Muscle layer of duodenum (tissue), 2 donors: ENCODE measurements at regions not wholly inside any gene's neighbourhood (a gene's known extent, or its start where the extent isn't known, plus 50 kb on each side); places are given as distances from the start of the nearest gene placed in this dataset.

ENCODE experiments used
- H3K27ac ChIP-seq: one replicate; pipeline ENCODE4 v1.7.0; 2013; ENCODE audit warnings: mild to moderate bottlenecking, low read length
- H3K27me3 ChIP-seq: one replicate; pipeline ENCODE4 v1.7.0; 2013; ENCODE audit warnings: low read depth, mild to moderate bottlenecking, control low read depth, low read length
- H3K36me3 ChIP-seq, 2 donors: one replicate each; pipeline ENCODE4 v1.7.0; 2013; ENCODE audit warnings: low read length in 2 of 2, control low read depth in 1 of 2, mild to moderate bottlenecking in 1 of 2; ENCODE audit not compliant: insufficient read depth in 2 of 2, control insufficient read depth in 1 of 2
- H3K4me1 ChIP-seq, 2 donors: one replicate each; pipeline ENCODE4 v1.7.0; 2013; ENCODE audit warnings: low read length in 2 of 2, mild to moderate bottlenecking in 2 of 2, control low read depth in 1 of 2, moderate library complexity in 1 of 2; ENCODE audit not compliant: insufficient read depth in 2 of 2, control insufficient read depth in 1 of 2
- H3K4me3 ChIP-seq, 2 donors: one replicate each; pipeline ENCODE4 v1.7.0; 2013; ENCODE audit warnings: low read length in 2 of 2, low read depth in 1 of 2, mild to moderate bottlenecking in 1 of 2
- H3K9me3 ChIP-seq, 2 donors: one replicate each; pipeline ENCODE4 v1.7.0; 2013; ENCODE audit warnings: low read length in 2 of 2, control low read depth in 1 of 2, mild to moderate bottlenecking in 1 of 2; ENCODE audit not compliant: control insufficient read depth in 1 of 2
- donor health status: healthy.

- Histone ChIP-seq H3K27me3 (no peaks in the 10 kb centered on the region), H3K36me3 (no peaks in the 10 kb centered on the region), H3K9me3 (no peaks in the 10 kb centered on the region), H3K27ac (no peak overlapping the region), H3K4me3 (no peak overlapping the region), H3K4me1 (no peaks in the 10 kb centered on the region)
Measured at GRCh38 chr10:130792096-130792845, 519.2 kb downstream of the TCERG1L start.

GRCh38 chr10:130795819-130796218, 515.7 kb downstream of the TCERG1L start:
- H3K4me1 ChIP-seq: no peaks in the 10 kb centered on the region
- H3K9me3 ChIP-seq: no peaks in the 10 kb centered on the region
- no peaks in the 10 kb centered on the region for H3K36me3 ChIP-seq
- no peak overlapping the region for H3K27ac ChIP-seq
- H3K27me3 ChIP-seq: no peaks in the 10 kb centered on the region
- no peak overlapping the region for H3K4me3 ChIP-seq

- H3K9me3 ChIP-seq: no peaks in the 10 kb centered on the region
- H3K27ac ChIP-seq: no peak overlapping the region
- no peak overlapping the region for H3K4me3 ChIP-seq
- H3K4me1 ChIP-seq: no peaks in the 10 kb centered on the region
- no peaks in the 10 kb centered on the region for H3K27me3 ChIP-seq
- H3K36me3 ChIP-seq: no peaks in the 10 kb centered on the region
Measured at GRCh38 chr10:130799532-130799931, 512.0 kb downstream of the TCERG1L start.

GRCh38 chr10:130800281-130800680, 511.2 kb downstream of the TCERG1L start:
- no peaks in the 10 kb centered on the region for H3K36me3 ChIP-seq

GRCh38 chr10:130801276-130801675, 510.2 kb downstream of the TCERG1L start:
- no peaks in the 10 kb centered on the region for H3K4me1 ChIP-seq
- no peak overlapping the region for H3K27ac ChIP-seq
- no peaks in the 10 kb centered on the region for H3K27me3 ChIP-seq
- H3K4me3 ChIP-seq: no peak overlapping the region
- no peaks in the 10 kb centered on the region for H3K9me3 ChIP-seq
- H3K36me3 ChIP-seq: no peaks in the 10 kb centered on the region

More at GRCh38 chr10:130800281-130800680, 511.2 kb downstream of the TCERG1L start:
- Histone ChIP-seq H3K4me3 (no peak overlapping the region), H3K27me3 (no peaks in the 10 kb centered on the region), H3K4me1 (no peaks in the 10 kb centered on the region), H3K9me3 (no peaks in the 10 kb centered on the region), H3K27ac (no peak overlapping the region)

GRCh38 chr10:130801784-130802183, 509.7 kb downstream of the TCERG1L start:
- Histone ChIP-seq H3K27me3 (no peaks in the 10 kb centered on the region), H3K4me1 (no peaks in the 10 kb centered on the region), H3K27ac (no peak overlapping the region), H3K9me3 (no peaks in the 10 kb centered on the region), H3K4me3 (no peak overlapping the region), H3K36me3 (no peaks in the 10 kb centered on the region)

- Histone ChIP-seq H3K27me3 (no peaks in the 10 kb centered on the region), H3K9me3 (no peaks in the 10 kb centered on the region), H3K4me1 (no peaks in the 10 kb centered on the region), H3K4me3 (no peak overlapping the region), H3K36me3 (no peaks in the 10 kb centered on the region), H3K27ac (no peak overlapping the region)
Measured at GRCh38 chr10:130802301-130802700, 509.2 kb downstream of the TCERG1L start.

GRCh38 chr10:130804281-130804680, 507.2 kb downstream of the TCERG1L start:
- Histone ChIP-seq H3K9me3 (no peaks in the 10 kb centered on the region), H3K27ac (no peak overlapping the region), H3K4me1 (no peaks in the 10 kb centered on the region), H3K36me3 (no peaks in the 10 kb centered on the region), H3K27me3 (no peaks in the 10 kb centered on the region), H3K4me3 (no peak overlapping the region)

GRCh38 chr10:130804778-130805634, 506.5 kb downstream of the TCERG1L start:
- Histone ChIP-seq H3K27me3 (no peaks in the 10 kb centered on the region), H3K27ac (no peak overlapping the region), H3K36me3 (no peaks in the 10 kb centered on the region), H3K9me3 (no peaks in the 10 kb centered on the region), H3K4me1 (no peaks in the 10 kb centered on the region), H3K4me3 (no peak overlapping the region)

- Histone ChIP-seq H3K36me3 (no peaks in the 10 kb centered on the region), H3K27ac (no peak overlapping the region), H3K27me3 (no peaks in the 10 kb centered on the region), H3K9me3 (no peaks in the 10 kb centered on the region), H3K4me3 (no peak overlapping the region), H3K4me1 (no peaks in the 10 kb centered on the region)
Measured at GRCh38 chr10:130805635-130806030, 505.9 kb downstream of the TCERG1L start.

- H3K36me3 ChIP-seq: no peaks in the 10 kb centered on the region
- no peaks in the 10 kb centered on the region for H3K9me3 ChIP-seq
- H3K4me3 ChIP-seq: no peak overlapping the region
- no peaks in the 10 kb centered on the region for H3K4me1 ChIP-seq
- no peak overlapping the region for H3K27ac ChIP-seq
- H3K27me3 ChIP-seq: no peaks in the 10 kb centered on the region
Measured at GRCh38 chr10:130806426-130806825, 505.1 kb downstream of the TCERG1L start.
